Kidney epithelial cell (primary cell): ENCODE measurements at regions not wholly inside any gene's neighbourhood (a gene's known extent, or its start where the extent isn't known, plus 50 kb on each side); places are given as distances from the start of the nearest gene placed in this dataset.

Source experiments
- DNase-seq: peaks from one replicate; pipeline ENCODE4 v3.0.0-alpha.2; 2010; ENCODE audit warnings: low read depth
- H3K27me3 ChIP-seq: 2 replicates; pipeline ENCODE4 v1.6.0; 2011; ENCODE audit warnings: low read length; ENCODE audit not compliant: control insufficient read depth, insufficient read depth
- H3K36me3 ChIP-seq: 2 replicates; pipeline ENCODE4 v1.5.1; 2011; ENCODE audit warnings: low read length; ENCODE audit not compliant: control insufficient read depth, insufficient read depth
- H3K4me3 ChIP-seq: 2 replicates; pipeline ENCODE4 v1.5.1; 2011; ENCODE audit warnings: low read depth, mild to moderate bottlenecking, control low read depth, low read length
- CTCF ChIP-seq: IDR thresholded peaks from 2 replicates; pipeline ENCODE4 v1.5.1; 2011; ENCODE audit warnings: mild to moderate bottlenecking, moderate library complexity, low read length, control low read depth, inconsistent platforms; ENCODE audit not compliant: insufficient read depth, poor library complexity, severe bottlenecking

- Histone ChIP-seq H3K36me3 (no peaks in the 10 kb centered on the region), H3K27me3 (no peaks in the 10 kb centered on the region), H3K4me3 (no peak overlapping the region)
- TF ChIP-seq CTCF: no peak
- no peak for DNase-seq
Observed at GRCh38 chr18:22515250-22515649, 97.5 kb upstream of the CTAGE1 start.

GRCh38 chr18:22517356-22517755, 99.6 kb upstream of the CTAGE1 start:
- H3K4me3 ChIP-seq: no peak overlapping the region
- DNase-seq: no peak
- no peak for TF ChIP-seq CTCF
- H3K27me3 ChIP-seq: no peaks in the 10 kb centered on the region
- H3K36me3 ChIP-seq: no peaks in the 10 kb centered on the region

- DNase-seq: no peak
- no peaks in the 10 kb centered on the region for H3K27me3 ChIP-seq
- H3K4me3 ChIP-seq: no peak overlapping the region
- no peaks in the 10 kb centered on the region for H3K36me3 ChIP-seq
- no peak for TF ChIP-seq CTCF
Observed at GRCh38 chr18:22521026-22521707, 103.5 kb upstream of the CTAGE1 start.

GRCh38 chr18:22523481-22523880, 105.8 kb upstream of the CTAGE1 start:
- Histone ChIP-seq H3K27me3 (no peaks in the 10 kb centered on the region), H3K36me3 (no peaks in the 10 kb centered on the region), H3K4me3 (no peak overlapping the region)
- TF ChIP-seq CTCF: no peak
- DNase-seq: no peak

- Histone ChIP-seq H3K36me3 (no peaks in the 10 kb centered on the region), H3K27me3 (no peaks in the 10 kb centered on the region), H3K4me3 (no peak overlapping the region)
- DNase-seq: no peak
- no peak for TF ChIP-seq CTCF
Observed at GRCh38 chr18:22524783-22525182, 107.1 kb upstream of the CTAGE1 start.

GRCh38 chr18:22525313-22525712, 107.6 kb upstream of the CTAGE1 start:
- no peak for DNase-seq

More at GRCh38 chr18:22525313-22525712, 107.6 kb upstream of the CTAGE1 start:
- H3K4me3 ChIP-seq: no peak overlapping the region
- H3K36me3 ChIP-seq: no peaks in the 10 kb centered on the region
- no peak for TF ChIP-seq CTCF
- no peaks in the 10 kb centered on the region for H3K27me3 ChIP-seq
